Kasumi-1 (cell line): ENCODE measurements at regions not wholly inside any gene's neighbourhood (a gene's known extent, or its start where the extent isn't known, plus 50 kb on each side); places are given as distances from the start of the nearest gene placed in this dataset.
"Not testable (repeated sequence)": the region's sequence is repeated elsewhere in the genome, so short reads cannot be mapped to it uniquely, and the experiment has no call there.

Source experiments
- DNase-seq, 2 experiments: peaks; one replicate each; lab custom pipeline; 2025; lab: John Stamatoyannopoulos, UW

GRCh38 chr5:18238321-18238720, 604.1 kb downstream of the TAF11L14 start:
- DNase-seq: no peak

- no peak for DNase-seq
Measured at GRCh38 chr5:18240971-18241370, 606.7 kb downstream of the TAF11L14 start.

DNA sequence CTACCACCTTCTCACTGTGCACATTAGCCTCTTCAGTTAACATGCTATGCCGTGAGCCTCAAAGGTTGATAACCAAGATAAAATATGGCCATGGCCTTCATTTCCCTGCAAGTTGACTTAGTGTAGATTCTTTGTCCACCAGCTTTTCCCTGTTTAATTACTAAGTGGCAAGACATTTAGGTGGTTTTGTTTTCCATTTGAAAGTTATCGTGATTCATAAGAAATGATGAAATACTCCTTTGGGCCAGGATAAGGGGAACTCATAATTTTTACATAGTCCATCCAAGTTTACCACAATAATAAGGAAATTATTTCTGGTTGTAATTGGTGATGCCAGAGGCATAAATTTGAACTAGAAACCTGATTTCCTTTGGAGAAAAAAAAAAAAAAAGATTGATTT, 609.6 kb downstream of the TAF11L14 start:
- no peak for DNase-seq

GRCh38 chr5:18244309-18244708, 610.0 kb downstream of the TAF11L14 start:
- no peak for DNase-seq

GRCh38 chr5:18252559-18252958, 618.3 kb downstream of the TAF11L14 start:
- no peak for DNase-seq

DNA sequence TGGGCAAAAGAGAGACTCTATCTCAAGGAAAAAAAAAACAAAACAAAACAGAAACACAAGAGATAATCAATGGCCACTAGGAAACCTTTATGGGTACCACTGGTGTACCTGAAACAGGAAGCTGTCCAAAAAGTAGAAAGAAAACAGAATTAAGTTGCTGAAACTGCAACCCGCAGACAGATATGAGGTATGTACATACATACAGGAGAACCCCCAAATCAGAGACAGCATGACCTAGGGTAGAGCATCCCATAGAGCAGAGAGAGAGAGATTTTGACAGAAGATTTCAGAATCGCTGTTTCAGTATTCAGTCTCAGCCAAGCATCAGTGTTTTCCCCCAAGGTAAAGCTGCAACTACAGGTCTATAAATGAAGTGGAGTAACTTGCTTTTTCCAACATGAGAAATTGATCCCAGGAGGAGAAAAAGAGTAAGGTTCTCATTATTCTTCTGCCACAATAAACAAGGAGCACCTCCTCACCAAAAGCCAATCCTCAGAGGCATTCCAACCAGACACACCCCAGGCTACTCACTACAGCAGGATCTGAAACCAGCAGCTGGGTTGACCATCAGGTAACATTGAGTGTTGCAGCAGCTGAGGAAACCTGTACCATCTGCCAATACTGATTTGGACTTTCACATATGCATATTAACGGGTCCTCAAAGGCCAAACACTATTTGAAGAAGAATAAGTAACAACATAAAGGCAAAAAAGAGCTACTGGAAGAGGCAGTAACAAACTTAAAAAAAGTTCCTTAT, 630.0 kb downstream of the TAF11L14 start:
- no peak for DNase-seq

DNA sequence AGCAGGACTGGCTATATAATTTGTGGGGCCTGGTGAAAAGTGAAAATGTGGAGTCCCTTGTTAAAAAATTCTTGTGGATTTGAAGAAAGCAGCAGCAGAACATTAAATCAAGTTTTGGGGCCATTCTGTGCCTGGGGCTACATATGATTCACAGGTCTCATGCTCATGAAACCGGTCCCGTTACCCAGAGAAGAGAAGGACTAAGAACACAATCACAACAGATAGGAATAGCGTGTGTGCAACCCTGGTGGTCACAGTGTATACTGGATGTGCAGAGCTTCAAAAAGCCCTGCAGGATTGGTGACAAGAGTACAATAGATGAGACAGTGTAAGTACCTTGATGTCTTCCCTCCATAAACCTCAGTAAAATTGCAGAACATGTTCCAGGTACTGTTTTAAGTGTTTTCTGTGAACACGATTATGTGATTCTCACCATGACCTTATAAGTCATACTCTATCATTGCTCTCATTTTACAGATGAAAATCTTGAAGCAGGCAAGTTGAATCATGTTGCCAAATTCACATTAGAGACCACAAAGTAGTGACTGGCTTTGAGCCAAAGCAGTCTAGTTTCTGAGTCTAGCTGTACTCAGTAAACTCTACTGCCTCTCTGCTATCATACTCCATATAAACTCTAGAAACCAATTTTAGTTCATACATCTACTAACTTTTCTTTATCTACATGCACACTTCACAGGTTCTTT, 636.5 kb downstream of the TAF11L14 start:
- DNase-seq: no peak

DNA sequence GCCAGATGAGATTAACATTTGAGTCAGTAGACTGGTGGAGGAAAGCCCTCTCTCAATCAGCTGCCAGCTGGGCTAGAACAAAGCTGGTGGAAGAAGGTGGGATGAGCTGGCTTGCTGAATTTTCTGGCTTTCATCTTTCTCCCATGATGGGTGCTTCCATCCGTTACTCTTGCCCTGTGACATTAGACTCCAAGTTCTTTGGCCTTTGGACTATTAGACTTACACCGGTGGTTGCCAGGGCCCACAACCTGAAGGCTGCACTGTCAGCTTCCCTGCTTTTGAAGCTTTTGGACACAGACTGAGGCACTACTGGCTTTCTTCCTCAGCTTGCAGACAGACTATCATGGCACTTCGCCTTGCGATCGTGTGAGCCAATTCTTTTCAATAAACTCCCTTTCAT, 642.7 kb downstream of the TAF11L14 start:
- DNase-seq: no peak

DNA sequence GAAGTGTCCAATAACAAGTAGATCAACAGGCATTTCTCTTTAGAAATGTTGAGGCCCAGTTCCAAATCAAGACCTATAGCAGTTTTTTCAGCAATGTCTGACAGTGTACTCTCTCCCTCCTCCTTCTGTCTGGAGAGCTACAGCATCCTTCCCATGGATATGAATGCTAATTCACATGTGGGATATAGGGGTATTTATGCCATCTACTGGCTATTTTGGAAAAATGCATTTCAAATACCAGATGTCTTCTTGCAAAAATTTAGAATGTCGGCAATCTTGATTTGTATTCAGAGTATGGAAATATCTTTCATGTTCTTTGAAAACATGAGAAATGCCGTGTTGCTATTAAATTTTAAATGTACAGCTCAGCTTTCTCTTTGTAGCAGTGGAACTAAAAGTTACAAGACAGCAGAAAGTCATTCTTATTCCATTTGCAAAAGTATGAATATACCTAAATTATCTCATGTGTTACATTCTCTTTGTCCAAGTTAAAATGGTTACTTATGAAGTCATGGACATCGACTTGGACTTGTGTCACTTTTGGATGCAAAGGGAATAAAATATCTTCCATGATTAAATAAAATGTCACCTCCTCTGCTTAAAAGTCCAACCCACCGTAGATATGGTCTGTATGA, 647.8 kb downstream of the TAF11L14 start:
- peak; percentile 59 to 67 for DNase-seq

GRCh38 chr5:18285257-18285656, 651.0 kb downstream of the TAF11L14 start:
- DNase-seq: no peak

- DNase-seq: no peak
Measured at GRCh38 chr5:18292146-18292545, 657.9 kb downstream of the TAF11L14 start.

DNA sequence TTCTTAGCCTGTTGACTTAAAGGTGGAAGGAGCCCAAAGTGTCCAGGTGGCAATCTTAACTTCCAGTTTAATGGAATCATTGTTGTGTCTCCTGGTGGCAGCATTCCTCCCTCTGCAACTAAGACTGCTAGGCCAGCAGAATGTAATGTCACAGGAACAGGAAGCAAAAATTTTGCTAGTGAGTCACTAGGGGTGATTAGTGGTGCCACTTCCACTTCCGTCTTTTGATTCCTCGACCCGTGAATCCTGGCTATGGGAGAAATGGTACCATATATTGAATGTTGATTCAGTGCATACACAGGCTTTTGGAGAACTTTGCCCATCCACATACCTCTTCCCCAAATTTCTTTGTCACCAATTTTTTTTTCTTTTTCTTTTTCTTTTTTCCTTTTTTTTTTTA, 661.4 kb downstream of the TAF11L14 start:
- DNase-seq: not testable (repeated sequence)

DNA sequence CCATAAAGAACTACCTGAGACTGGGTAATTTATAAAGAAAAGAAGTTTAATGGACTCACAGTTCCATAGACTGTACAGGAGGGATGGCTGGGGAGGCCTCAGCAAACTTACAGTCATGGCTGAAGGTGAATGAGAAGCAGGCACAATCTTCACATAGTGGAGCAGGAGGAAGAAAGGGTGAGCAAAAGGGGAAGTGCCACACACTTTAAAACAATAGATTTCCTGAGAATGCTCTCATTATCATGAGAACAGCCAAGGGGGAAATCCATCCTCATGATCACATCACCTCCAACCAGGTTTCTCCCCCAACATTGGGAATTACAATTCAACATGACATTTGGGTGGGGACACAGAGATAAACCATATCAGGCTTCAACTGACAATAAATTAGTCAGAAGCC, 664.9 kb downstream of the TAF11L14 start:
- DNase-seq: peak; percentile 45 to 59

- peak; percentile 69 to 78 for DNase-seq
Measured at GRCh38 chr5:18305288-18305924, 671.1 kb downstream of the TAF11L14 start.

DNA sequence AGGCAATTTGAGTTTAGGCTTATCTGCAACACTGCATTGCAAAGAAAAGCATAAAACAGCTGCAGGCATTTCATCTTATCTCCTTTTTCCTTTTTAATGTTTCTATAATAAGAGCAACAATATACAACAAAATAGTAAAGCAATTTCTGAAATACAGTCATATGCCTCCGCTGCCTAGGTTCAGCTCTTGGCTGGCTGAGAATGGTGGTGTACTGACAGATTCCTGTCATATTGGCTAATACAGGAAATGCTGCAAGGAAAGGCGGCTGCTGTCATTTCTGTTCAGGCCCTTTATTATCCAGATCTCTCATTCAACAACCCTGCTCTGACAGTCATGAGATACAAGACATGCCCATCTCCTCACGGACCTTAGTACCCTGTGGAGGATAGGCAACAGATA, 677.0 kb downstream of the TAF11L14 start:
- peak; percentile 76 to 79 for DNase-seq

- no peak for DNase-seq
Measured at GRCh38 chr5:18312016-18312415, 677.8 kb downstream of the TAF11L14 start.

GRCh38 chr5:18314192-18314778, 680.0 kb downstream of the TAF11L14 start:
- peak; percentile 32 to 44 for DNase-seq

DNA sequence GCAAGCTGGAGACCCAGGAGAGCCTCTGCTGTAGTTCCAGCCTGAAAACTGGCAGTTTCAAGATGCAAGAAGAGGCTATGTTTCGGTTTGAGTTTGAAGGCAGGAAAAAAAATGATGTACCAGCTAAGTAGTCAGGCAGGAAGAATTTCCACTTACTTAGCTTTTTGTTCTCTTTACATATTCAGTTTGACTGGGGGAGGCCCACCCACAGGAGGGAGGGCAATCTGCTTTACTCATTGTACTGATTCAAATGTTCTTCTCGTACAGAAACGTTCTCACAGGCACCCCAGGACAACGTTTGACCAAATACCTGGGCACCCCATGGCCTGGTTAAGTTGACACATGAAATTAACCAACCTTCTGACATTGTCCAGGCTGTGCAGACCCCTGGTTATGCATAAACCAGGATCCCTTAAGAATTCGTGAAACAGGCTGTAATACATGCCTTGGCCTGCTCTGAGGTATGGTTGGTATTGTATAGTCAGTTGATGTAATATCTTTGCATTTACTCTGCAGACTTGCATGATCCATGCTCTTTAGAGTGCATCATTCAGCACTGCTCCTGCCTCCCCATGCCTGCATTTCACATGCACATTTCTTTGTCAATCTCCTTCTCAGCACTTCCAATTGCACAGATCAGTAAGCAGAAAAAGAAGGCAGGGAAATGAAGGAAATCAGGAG, 687.1 kb downstream of the TAF11L14 start:
- DNase-seq: no peak

- no peak for DNase-seq
Measured at GRCh38 chr5:18323891-18324290, 689.6 kb downstream of the TAF11L14 start.

DNA sequence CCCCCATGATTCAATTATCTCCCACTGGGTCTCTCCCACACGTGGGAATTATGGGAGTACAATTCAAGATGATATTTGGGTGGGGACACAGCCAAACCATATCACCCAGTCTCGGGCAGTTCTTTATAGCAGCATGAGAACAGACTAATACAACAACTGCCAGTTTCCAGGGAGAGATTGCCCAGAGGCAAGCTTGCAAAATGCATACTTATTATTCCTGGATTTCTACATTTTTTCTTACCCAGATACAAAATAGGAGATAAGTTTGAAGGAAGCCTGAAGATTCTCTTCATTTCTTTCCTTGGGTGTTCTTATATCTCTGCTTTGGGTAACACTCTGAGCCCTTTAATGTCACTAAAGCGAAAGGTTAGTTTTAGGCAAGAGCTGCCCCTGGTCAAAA, 691.2 kb downstream of the TAF11L14 start:
- DNase-seq: no peak

DNA sequence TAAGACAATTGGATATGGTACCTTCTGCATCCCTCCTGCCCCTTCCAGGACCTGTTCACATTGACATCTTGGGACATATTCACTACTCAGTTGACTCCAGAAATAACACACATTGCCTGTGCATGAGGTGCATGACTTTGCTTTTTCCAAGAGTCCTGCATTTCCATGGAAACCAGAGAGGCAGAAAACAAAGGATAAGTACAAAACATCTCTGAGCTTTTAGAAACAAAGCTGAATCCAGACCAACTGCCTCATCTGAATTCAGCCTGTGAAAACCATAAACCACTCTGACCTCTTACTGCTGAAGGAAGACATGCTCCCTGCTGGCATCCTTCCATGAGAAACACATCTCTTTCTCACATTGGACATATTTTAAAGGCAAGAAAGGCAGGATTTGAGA, 695.1 kb downstream of the TAF11L14 start:
- no peak for DNase-seq

- DNase-seq: no peak
Measured at GRCh38 chr5:18333841-18334240, 699.6 kb downstream of the TAF11L14 start.
